Activated T-cell treated with anti-CD3 and anti-CD28 coated beads for 1 hour (primary cell): ENCODE measurements at regions not wholly inside any gene's neighbourhood (a gene's known extent, or its start where the extent isn't known, plus 50 kb on each side); places are given as distances from the start of the nearest gene placed in this dataset.

ENCODE experiments used
- DNase-seq: peaks from one replicate; pipeline ENCODE4 v3.0.0-alpha.2; 2020; ENCODE audit warnings: low read depth

DNA sequence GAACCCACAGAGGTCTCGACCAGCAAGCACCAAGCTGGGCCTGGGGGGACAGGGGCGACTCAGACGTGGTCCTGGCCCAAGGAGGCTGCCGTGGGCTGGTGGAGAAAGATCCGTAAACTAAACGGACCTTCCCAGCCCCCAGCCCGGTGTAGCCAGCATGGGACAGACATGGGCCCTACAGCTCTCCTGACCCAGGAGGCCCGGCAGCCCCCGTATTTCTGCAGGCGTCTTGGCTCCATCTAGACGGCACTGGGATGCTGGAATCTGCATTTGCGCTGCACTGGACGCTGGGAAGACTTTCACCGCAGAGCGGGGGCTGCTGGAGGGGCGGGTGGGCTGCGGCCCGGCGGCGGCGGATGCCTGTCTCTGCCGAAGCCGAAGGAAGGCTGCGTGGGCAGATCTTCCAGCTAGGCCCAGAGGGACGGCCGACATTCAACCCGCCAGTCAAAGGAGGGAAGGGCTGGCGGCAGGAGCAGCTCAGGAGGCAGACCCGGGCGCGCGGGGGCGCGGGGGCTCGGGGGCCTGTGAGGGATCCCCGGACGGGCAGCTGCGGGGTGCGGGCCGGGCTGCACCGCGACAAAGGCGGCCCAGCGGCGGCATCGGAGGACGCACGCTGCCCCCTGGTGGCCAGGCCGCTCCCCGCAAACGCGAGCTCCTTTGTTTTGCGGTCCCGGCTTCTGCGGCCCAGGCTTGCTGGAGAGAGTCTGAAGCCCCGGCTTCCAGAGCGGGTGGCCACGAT lies 266.2 kb downstream of the NSG2 start:
- DNase-seq = peak; percentile 47

DNA sequence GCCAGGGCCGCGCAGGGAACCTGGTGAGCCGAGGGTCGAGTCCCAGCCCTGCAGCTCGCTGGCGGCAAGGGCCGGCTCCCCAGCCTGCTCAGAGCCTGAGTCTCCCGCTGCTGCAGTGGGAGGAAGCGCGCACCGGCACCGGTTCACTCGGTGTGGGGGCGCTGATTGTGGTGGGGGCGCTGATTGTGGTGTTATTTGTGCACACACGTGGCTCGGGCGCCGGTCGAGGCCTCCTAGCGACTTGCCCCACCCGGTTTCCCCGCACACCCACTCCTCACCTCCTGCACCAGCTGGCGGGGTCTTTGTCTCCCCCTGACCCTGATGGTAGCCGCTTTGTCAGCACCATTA lies 266.7 kb downstream of the NSG2 start:
- DNase-seq = no peak

DNA sequence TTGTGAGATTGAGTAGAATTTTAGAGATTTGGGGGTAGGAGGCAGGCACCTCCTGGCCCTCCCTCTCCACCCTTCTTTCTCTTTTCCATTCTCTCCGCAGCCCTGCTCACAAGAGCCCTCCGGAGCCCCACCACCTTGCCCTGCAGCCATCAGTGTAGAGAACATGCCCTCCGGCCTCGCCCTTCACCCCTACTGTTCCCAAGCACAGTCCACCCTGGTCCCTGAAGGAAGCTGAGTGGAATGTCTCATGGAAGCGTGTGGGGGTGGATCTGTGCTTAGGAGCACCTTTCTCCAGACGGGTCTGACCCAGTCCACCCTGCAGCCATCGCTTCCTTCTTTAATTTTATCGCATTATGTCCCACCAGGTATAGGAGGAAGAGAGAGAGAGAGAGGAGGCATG lies 267.1 kb downstream of the NSG2 start:
- no peak for DNase-seq

DNA sequence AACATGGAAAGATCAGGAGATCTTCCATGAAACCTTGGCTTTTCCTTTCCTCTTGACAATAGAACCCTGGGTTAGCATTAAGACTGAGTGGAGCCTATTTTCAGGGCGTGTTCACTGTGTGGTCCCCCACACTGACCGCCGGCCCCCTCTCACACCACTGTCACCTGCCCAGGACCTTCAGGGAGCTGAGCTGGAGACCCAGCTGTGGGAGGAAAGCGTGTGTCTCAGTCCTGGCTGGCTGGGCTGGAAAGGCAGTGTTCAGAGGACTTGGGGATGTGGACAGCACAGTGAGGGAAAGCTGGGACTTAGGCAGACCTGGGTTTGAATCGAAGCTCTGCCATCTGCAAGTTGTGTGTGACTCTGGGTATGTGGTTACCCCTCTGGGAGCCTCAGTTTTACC lies 268.1 kb downstream of the NSG2 start:
- DNase-seq = no peak

DNA sequence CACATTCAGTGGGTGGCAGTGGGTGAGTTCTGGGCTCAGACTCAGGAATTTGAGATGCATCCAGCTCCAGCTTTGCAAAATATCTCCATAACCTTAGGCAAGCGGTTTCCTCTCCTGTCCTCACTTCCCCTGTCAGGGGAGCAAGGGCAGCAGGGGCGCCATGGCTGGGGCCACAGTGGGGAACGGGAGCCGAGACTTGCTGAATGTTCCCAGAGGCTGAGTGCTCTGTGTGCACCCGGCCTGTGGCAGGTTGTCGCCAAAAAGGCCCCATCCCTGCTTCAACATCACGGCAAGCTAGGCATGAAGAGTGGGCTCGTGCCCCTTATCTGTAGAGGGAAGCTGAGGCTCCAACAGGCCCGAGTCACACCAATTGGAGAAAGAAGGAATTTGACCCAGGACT lies 268.8 kb downstream of the NSG2 start:
- DNase-seq = no peak

DNA sequence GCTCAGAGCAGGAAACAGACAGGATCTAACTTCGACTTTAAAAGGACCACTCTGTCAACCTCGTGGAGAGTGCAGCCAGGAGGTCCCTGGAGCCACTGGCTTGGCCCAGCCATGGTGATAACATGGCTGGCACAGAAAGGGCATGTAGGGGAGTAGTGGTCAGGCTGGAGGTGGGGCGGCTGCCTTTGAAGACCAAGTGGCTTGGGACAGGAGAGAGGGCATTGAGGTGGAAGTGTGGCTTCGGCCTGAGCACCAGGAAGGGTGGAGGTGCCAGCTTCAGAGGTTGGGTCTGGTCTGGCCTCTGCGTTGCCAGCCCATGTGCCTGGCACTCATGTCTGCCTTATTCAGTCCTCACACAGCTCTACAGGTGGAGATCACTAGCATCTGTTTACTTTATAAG lies 270.0 kb downstream of the NSG2 start:
- DNase-seq = no peak

DNA sequence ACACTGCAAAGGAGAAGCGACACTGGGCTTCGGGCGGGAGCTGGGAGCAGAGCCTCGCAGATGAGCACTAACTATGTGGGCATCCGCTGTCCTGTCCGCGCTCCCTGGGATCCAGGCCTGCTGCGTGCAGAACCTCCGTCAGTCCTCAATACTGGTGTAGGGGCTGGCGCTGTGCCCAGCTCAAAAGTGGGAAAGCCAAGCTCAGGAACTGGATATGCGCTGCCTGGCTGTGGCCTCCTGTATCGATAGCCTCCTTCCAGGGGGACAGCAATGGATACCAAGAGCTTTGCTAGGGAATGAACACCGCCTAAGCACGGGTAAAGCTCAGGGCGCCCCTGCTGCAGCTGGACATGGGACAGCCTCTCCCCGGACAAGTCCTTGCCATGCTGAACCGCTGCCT lies 270.4 kb downstream of the NSG2 start:
- no peak for DNase-seq

DNA sequence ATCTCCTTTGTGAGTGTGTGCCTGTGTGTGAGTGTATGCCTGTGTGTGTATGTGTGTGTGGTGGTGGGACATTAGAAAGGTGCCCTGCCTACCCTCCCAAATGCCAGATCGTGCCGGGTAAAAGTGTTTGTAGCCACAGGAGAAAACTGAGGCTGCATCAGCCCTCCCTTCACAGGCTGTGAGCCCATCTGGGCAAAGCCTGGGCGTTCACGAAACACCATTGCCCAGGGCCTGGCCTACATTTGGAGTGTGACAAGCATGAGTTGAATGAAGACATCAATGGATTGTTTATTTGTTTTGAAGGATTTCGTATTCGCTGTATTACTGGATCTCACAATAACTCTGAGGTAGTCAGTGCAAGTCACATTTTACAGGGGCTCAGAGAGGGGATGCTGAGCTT lies 270.8 kb downstream of the NSG2 start:
- DNase-seq = no peak

DNA sequence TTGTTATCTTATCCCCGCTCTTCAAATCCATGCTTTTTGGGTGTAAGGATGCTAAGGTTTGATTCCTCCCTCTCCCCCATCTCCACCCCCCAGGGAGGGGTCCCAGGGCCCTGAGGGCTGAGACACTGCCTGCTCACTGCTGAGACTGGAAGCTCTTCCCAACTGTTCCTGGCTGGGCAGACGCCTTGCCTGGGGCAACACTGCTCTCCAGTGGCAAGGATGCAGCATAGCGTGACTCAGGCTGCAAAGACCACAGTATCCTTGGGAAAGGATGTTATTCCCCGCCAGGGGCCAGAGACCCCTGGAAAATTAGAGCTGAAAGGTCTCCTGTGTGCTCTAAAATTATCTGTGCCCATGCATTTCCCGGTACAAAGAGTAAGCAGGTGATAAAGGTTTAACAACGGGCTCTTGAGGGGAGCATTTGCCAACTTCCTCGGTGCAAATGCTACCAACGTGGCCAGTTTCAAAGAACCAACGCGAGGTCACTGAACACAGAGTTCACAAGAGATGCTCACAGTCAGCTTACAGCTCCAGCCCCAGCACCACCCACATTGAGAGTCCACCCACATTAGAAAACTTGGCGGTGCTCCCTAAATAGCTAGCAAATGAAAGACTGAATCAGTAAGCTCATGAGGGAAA lies 271.9 kb downstream of the NSG2 start:
- no peak for DNase-seq

DNA sequence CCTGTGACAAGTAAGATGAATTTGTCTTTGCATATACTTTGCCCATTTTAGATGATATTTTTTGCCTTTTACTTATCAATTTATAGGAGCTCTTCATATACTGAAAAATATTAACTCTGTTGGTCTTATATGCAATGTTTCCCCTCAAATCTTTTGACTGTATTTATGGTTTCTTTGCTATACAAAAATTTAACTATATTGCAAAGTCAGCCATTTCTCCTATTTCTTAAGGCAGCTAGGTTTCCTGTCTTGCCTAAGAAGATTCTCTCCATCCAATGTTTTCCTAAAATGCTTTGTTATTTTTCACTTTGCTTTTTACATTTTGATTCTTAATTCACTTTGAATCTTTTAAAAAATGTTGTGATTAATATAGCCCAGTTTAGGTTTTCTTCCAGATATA lies 273.1 kb downstream of the NSG2 start:
- DNase-seq = no peak

DNA sequence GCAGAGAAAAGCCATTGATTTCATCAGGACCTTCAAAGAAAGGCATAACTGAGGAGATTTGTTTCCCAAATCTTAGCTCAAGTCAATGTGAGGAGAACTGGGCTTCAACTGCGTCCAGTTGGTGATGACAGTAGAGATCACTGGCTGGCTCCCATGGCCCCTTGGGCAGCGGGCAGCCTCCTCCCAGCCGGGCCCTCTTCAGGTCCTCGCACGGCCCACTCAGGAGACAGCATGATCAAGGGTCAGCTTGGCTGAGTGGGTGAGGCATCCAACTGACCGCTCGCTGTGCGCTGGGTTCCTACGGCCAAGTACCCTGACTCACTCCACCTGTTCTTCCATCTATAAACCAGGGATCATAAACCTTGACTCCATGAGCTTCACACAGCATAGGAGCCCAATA lies 274.0 kb downstream of the NSG2 start:
- no peak for DNase-seq

DNA sequence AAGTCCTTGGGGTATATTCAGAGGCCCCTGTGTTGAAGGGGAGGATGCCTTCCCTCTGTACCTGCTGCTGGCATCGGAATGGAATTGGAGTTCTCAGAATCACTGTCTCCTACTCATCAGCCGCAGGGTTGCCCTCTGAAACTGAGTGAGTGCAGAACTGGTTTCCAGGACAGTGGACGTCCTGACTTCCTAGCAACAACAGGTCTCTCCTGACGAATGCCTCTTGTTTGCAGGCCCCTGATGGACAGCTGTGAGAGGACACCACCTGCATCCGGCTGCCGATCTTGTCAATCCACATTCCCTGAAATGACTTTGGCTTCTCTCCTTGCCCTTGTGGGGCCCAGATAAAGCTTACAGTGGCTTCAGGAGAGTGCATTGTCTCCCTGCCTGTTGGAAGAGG lies 274.5 kb downstream of the NSG2 start:
- DNase-seq = no peak

DNA sequence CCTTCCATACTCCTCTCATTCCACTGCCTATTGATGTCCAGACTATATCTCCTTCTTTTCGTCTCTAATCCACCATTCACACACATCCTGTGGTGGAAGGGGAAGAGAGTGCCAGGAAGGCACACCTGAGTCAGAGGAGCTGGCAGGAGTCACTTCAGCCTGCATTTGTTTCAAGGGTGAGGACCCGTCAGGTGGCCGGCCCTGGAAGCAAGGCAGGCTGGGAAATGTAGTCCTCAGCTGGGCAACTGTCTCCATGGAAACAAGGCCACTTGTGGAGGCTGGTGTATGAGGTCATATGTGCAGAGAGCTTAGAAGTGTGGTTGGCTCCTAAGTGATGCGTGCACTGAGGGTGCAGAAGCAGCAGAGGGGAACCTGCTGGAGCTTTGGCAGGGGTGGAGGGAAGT lies 278.4 kb downstream of the NSG2 start:
- DNase-seq = no peak

DNA sequence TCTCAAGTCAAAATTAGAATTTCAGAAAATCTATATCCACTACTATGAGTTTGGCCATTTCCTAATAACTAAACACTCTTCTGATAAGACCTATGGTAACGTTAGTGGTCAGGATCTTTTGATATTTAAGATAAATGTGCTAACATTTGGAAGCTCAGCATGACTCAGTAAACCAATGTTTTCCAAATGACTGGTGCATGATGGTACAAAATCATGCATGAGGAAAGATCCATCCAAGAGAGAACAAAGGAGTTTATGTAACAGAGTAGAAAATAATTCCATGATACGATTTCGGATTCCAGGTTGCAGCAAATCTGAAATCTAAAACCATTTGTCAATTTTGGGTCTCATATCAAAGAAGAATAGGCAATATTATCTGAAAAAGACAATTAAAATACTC lies 279.2 kb downstream of the NSG2 start:
- no peak for DNase-seq

DNA sequence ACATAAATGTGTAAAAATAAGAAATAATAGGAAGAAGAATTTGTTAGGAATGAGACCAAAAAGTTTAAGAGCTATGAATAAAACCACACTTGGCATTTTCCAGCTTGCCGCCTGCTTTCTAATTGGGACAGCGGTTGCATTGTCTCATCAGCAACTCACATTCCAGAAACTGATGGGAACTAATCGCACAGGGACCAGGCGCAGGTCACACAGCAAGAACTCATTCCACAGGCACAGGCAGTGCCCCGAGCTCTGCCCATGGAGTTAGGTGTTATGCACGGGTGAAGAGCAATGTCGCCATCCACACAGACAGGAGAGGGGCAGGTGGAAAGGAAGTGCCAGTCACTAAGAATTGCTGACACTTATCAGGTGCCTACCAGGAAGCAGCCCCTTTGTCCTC lies 279.9 kb downstream of the NSG2 start:
- no peak for DNase-seq

DNA sequence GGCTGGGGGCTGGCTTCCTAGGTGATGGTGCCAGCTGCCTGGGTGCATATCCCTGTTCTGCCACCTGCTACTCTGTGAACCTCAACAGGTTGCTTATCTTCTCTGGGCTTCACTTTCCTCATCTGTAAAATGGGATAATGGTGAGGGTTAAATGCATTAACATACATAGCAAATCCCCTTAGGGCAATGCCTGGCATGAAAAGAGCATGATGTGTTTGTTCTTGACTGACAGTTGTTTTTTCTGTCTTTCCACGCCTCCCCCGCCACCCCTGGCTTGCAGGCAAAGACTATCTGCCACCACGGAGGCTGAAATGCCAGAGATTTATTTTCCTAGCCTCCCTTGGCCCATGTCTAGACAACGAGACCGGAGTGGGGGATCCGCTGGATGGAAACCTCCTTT lies 280.5 kb downstream of the NSG2 start:
- no peak for DNase-seq

DNA sequence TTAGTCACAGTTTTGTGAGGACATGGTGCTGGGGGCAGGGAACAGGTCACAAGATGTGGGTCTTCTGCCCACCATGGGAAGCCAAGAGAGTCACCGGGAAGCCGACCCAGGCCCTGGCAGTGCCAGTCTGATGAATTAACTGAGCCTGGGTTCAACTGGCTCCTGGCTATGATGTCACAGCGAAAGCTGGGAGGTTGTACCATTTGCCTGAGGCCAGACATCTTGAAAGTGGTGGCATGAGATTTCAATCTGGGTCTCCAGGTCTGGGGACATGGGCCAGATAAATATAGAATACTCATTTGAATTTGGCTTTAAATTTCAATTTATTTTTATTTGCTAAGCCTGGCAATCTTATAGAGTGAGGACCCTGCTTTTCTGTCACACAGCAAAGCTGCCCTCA lies 280.9 kb downstream of the NSG2 start:
- DNase-seq = no peak

DNA sequence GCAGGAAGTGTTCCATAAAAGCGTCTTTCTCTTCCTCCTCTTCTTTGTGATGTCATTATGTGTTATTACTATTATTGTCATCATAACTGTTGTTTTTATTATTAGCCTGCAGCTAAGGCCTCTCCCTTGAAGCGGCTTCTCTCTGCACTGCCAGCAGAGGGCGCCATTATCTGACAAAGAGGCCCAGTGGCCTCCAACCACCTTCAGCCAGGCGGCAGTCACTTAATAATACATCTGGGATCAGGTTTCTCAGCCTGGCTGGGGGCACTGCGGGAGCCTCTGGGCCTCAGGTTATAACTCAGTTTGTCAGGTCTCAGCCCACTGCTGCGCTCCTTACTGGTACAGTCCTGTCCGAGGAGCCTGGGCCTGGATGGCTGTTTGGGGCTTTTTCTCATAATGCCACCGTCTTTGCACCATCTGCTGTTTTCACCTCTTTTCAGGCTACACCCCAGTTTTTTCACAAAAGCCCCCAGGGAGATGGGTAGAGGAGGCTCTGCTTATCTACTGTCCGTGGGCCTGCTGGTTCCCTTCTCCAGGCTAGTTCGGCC lies 281.9 kb downstream of the NSG2 start:
- DNase-seq = peak; percentile 25

DNA sequence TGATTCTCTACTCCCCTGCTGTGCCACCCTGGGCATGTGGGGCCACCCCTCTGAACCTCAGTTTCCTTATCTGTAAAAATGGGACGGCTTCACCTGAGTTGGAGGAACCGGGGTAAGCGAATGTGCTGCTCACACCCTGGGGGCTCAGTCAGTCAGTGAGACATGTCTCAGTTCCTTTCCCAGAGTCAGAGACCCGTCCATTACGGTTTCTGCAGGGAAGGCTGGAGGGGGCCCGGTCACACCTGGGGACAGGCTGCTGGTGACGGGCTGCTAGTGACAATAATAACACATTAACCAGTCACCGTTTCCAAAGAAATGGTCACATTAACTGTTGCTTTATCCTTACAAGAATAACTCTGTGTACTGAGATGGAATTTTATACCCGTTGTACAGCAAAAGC lies 282.4 kb downstream of the NSG2 start:
- DNase-seq = no peak

DNA sequence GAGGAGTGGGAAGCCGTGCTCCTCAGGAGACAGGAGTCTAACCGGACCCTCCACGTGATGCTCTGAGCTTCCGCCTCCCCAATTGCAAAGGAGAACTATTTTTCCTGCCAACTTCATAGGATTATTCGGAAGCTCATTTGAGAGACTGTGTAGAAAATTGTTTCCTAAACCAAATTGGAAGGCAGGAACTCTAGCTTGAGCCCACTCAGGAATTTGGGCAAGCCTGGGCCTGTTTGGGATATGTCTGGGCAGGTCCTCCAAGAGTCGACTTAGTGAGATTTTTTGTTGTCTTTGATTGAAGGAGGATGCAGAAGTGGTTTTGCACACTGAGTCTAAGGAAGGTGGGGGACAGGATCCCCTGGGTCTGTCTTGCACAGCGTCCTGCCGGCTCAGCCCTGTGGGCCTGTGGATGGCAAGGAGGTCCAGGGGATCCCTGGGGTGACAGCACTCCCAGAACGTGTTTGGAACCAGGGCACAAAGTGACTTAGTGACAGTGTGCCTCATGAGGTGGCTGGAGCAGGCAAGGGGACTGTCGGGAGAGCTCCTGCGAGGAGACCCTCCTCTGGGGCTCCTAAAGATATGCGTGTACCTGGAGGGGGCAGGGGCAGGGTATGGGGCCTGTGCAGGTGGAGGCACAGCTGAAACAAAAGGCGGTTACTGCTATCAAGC lies 283.3 kb downstream of the NSG2 start:
- DNase-seq = no peak

DNA sequence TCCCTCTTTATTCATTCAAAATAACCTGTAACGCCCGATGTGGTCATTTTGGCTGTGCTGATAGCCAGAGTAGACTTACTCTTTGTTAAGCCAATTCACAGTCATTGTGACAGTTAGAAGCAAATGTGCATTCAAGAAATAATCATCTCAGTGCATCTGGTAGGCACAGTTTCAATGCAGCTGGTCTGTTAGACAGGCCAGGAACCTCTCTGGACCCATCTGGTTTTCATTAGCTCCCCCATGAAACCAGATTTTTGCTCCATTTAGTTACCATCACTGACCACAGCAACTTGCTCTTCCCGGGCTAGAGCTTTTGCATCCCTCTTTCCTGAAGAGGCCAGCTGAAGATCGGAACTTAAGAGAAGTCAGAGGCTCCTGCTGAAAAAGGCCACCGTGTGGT lies 284.2 kb downstream of the NSG2 start:
- no peak for DNase-seq

DNA sequence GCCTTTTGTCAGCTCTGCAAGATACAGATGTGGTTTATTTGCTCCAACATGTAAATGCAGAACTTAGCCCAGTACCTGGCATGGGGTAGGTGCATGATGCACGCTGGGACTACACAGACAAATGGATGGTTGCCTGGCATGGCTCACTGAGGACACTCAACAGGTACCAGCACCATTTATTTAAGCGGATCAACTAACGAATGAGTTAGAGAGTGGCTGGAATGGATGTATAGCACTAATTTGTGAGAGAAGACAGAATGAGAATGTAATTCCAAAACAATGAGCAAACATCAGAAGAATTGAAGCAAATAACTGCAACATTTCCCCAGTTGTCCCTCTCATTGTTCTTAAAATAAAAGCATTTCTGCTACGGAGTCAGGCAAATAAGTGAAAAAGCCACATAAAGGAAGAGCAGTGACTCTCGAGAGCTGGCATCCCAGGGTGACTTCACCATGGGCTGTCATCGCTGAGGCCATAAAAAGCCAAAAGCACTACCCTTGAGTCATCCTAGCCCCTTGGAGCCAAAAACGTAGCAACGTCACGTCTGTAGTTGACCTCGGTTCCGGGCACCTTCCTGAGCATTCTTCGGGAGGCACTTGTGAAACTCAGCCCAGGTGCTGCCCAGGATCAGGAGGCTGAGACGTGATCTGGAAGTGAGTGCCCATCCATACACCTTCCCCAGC lies 290.3 kb downstream of the NSG2 start:
- DNase-seq = no peak

DNA sequence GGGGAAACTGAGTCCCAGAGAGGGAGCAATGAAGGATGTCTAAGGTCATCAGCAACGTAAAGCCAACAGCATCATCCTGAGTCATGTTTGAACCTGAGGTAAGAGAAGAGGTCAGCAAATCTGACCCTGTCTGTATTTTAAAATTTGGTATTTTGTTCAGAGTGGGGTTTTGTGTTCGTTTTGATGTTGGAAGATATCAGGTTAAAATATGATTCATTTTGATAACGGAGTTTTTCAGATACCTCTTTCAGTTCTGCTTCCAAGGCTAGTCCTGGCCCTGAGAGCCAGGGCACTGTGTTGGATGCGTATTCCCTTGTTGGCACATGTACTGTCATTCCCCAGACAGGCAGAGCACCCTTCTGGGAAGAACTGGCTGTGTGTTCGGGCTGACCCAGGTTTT lies 291.0 kb downstream of the NSG2 start:
- DNase-seq = no peak
